NCI-H2227 (cell line): ENCODE measurements at regions not wholly inside any gene's neighbourhood (a gene's known extent, or its start where the extent isn't known, plus 50 kb on each side); places are given as distances from the start of the nearest gene placed in this dataset.
"Not testable (repeated sequence)": the region's sequence is repeated elsewhere in the genome, so short reads cannot be mapped to it uniquely, and the experiment has no call there.

ENCODE experiments used
- DNase-seq: peaks from one replicate; lab custom pipeline; 2025; ENCODE audit not compliant: unreplicated experiment; lab: John Stamatoyannopoulos, UW

DNA sequence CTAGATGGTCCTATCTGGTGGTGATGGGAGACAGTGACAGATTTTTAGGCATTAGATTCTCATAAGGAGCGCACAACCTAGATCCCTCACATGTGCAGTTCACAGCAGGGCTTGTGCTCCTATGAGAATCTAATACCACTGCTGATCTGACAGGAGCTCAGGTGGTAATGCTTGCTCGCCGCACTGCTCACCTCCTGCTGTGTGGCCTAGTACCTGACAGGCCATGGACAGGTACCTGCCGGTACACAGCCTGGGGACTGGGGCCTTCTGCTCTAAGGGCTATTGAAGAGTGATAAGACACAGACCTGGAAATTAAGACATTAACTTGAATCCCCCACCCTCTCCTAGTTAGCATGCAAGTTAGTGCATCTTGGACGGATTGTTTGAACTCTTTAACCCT is 64.4 kb downstream of the KLRB1 start:
- not testable (repeated sequence) for DNase-seq

DNA sequence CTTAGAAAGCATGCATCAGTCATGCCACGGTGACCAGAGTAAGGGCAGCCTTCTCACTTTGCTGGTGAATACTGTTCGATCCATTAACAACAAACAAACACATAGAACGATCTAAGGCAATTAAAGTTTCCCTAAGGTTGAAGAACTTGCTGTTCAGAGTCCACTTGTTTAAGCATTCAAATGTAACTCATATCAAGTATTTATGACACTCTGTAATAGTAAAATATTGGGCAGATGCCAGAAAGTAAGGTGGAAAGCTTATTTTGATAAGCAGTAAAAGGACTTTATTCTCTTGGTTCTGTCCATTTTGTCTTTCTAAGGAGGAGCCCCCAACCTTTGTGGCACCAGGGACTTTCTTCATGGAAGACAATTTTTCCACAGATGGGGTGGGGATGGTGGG is 64.9 kb downstream of the KLRB1 start:
- not testable (repeated sequence) for DNase-seq

DNA sequence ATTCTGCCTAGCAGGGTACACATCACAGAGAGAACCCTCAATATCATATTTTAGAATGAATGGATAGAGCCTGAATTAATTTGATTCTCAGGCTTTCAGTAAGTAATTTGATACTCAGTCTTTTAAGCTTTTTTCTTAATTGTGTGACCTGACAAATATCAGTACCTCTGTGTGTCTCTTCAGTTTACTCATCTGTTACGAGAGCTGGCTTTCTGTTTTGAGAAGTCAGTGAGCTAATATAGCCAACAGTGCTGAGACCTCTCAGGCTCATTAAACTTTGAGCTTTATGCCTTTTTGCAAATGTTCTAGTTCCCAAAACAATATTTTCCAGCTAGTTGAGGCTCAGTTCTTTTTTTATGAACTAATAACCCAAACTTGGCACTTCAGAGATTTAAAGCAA is 91.8 kb downstream of the KLRB1 start:
- not testable (repeated sequence) for DNase-seq

DNA sequence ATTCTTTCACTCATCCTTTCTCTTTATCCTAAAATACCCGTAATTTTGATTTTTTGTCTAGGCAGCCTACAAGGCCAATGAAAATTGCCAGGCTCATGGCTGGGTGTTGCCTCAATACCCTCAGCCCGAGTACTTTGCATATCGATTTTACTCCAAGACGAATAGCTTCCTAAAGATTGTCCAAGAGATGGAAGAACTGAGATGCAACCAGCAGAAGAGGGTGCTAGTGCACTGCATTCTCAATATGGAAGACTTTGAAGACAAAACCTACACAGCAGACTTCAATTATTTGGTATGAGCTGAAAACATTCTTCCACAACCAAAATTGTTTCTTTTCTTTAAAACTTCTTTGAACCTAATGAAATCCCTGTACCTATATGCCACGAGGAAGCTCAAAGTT is 95.0 kb downstream of the KLRB1 start:
- DNase-seq, result not testable (repeated sequence)

DNA sequence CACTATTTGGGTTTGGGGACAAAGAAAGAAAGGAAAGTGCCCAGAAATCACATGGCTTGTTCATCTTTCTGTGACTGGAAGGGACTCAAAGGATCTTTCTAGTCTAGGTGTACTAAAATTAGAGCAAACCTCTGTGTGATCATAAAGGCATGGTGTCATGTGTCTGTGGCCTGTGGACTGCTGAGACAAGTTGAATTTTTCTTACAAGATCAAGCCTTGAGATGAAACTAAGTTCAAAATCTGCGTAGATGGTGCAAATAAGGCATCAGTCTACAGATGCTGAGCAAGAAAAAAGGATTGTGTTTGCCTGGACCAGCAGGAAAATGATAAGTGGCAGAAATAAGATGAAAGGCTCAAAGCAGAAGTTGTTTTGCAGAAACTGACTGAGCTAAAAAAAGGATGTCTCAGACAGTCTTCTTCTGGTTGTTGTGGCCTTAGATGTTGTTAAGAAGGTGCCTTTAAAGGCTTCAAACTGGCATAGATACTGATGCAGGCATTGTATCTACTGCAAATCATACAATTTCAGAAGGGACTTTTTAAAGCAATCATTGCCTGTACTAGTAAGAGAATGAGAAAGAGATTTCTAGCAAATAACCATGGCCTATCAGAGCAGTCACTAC is 97.2 kb downstream of the KLRB1 start:
- not testable (repeated sequence) for DNase-seq

DNA sequence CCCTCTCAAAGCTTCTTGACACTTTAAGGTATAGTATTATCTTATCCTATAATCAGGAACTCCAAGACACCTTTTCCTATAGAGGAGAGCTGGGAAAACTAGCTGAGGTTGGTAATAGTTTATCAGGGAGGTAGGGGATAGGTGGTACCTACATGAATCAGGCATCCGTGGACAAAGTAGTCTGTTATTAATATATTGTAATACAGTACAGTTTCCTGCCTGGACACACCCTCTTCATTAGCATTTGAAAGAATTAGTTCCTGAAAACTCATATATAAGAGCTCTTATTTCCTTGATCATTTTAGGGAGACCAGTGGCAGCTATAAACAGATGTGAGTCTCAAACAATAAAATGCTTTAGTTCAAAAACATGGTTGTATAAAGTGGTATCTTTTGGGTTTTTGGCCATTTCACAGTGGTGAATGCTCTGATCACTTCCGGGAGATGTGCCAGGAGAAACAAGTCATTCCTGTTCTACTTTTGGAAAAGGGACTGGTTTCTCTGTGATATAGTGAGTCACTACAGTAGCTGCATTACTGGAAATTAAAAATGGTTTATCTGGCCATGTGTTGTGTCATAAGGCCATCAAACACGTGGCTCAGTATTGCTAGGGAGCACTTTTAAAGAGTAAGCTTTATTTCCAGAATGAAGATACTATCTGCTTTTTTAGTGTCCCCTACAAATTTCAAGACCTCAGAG is 98.1 kb downstream of the KLRB1 start:
- no peak for DNase-seq

DNA sequence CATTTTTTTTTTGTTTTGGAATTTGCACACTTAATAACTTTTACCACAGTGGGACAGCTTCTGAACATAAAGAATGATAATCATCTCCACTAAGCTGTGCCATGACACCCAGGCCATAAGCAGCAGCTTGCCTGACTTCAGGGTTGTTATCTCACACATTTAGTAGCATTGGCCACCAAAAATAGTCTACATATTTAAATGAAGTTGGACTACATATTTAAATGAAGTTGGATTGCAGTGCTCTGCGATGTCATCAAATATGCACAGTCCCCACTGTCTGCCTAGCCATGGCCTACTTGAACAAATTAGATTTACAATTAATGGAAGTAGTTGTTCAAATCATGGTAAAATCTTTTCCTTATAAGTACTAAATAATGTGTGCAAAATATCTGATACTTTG is 101.0 kb downstream of the KLRB1 start:
- DNase-seq, result no peak

DNA sequence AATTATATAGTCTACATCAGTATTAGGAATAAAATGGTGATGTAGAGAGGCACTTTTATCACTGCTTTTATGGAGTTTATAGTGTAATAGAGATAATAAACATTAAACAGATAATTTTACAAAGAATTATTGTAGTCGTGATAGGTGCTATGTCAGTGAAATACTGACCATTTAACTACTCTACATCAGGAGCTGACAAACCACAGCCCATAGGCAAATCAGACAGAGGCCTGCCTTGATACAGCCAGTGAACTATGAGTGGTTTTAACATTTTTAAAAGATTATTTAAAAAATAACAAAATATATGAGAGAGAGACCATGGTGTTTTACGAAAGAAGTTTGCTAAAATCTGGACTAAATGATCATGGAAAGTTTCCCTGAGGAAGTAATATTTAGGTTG is 104.3 kb downstream of the KLRB1 start:
- not testable (repeated sequence) for DNase-seq

DNA sequence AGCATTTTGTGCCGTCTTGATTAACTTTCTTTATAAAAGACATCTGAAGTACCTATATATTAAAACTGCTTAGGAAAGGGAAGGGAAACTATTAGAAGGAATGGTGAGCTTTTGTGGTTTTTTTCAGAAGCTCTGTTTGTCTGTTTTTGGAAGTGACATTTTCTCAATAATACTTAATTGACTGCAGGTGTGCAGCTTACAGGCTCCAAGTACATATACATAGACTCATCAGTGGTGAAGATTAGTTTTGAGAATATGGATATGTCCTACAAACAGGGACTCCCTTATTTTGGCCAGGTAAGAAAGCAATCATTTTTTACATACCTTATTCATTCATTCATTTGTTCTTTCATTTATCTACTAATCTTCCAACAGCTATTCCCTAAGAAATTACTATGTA is 104.9 kb downstream of the KLRB1 start:
- DNase-seq, result not testable (repeated sequence)

DNA sequence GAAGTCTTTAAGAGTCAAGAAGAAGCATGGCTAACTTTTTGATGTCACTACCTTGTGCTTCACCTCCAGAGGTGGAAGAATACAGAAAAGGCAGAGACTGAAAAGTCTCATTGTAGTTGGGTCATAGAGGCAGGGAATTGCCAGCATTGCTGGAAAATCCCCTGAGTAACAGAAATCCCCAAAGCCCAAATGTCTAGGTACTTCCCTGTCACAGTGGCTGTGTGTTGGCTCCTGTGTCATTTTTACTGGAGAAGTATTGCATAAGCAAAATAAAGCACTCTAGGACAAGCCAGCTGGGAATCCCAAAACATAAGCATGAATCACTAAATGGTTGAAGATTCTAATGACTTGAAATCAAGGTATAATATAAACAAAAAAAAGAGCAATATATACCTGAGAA is 114.4 kb downstream of the KLRB1 start:
- DNase-seq, result not testable (repeated sequence)

DNA sequence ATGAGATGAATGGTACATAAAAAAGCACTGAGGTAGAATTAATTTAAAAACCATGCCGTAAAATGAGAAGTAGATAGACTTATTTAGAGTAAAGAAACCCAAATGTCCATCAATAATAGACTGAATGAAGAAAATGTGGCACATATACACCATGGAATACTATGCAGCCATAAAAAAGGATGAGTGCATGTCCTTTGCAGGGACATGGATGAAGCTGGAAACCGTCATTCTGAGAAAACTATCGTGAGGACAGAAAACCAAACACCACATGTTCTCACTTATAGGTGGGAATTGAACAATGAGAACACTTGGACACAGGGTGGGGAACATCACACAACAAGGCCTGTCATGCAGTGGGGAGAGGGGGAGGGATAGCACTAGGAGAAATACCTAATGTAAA is 126.4 kb downstream of the KLRB1 start:
- not testable (repeated sequence) for DNase-seq

DNA sequence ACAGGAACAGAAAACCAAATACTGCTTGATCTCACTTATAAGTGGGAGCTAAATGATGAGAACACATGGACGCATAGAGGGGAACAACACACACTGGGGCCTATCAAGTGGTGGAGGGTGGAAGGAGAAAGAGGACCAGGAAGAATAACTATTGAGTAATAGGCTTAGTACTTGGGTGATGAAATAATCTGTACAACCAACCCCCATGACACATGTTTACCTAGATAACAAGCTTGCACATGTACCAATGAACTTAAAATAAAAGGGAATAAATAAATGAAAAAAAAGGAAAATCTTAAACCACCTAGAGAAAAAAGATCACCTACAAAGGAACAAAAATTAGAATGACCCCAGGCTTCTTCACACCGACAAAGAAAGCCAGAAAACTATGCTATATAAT is 133.5 kb downstream of the KLRB1 start:
- not testable (repeated sequence) for DNase-seq

DNA sequence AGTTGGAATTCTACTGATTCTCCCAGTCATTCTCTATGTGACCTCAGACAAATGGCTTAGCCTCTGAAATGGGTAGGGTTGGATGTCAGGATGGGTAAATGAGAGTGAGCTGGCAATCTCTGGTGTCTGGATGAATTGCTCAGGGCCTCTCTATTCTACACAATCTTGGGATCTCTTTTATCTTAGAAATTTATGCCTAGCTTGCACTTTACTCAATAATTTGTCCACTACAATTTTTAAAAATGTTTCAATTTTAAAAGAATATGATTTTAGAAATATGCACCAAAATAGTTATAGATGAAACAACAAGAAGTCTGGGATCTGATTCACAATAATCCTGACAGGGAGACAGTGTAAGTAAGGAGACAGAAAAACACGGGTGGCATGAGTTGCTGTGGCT is 134.1 kb downstream of the KLRB1 start:
- DNase-seq, result not testable (repeated sequence)

DNA sequence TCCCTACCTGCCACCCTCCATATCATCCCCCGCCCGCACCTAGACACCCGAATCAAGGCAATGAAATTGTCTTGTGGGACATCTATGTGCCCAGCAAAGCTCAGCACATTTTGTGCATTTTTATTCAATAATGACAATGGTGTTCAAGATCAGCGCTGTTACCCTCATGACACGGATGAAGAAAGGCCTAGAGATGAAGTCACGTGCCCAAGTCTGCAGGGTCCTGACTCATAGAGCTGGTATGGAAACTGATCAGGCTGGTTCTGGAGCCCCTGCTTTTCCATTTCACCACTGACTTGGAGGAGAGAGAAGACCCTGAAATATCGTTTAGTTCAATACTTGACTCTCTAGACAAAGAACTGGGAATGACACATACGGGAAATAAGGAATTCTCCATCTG is 136.2 kb downstream of the KLRB1 start:
- DNase-seq, result not testable (repeated sequence)

DNA sequence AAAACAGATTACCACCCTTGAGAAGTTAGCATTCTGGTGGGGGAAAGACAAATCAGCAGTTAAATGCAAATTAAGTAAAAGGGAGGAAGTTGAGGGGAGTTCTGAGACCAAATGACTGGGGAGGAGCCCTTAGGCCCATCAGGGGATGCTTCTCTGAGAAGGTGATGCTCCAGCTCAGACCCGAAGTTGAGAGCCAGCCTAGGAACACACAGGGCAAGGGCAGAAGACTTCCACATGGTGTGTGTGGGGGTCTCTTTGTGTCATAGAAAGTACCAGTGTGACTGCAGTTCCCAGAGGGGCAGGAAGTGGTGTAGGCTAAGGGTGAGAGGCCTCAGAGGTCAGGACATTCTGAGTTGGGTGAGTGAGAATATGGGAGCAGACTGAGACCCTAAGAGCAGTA is 137.3 kb downstream of the KLRB1 start:
- DNase-seq, result not testable (repeated sequence)

DNA sequence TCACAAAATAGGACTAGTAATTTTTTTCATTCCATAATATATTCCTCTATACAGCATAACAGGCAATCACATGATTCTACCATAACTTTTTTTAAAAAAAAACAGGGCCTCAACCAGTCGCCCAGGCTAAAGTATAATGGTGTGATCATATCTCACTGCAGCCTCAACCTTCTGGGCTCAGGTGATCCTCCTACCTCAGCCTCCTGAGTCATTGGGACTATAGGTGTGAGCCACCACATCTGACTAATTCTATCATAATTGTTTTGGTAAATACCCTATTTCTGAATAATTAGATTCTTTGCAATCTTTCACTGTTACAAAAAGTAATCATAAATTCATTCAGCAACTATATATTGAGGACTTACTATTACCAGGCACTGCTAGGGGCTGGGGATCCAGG is 137.8 kb downstream of the KLRB1 start:
- DNase-seq, result not testable (repeated sequence)

DNA sequence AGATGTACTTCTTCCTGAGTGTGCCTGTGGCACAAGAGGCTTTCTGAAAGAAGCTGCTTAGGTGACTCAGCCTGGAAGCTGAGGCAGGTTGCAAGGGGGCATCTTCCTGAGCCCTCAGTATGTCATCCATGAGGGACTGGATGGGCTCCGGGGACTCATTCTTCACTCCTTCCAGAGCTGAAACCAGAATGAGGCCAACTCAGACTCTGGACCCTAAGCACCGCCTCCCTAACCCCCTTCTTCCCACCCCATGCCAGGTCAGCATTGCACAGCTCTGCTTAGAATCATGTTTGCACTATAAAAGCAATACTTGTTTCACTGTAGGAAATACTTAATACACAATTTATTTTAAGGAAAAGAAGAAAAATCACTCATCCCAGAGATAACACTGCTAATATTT is 138.3 kb downstream of the KLRB1 start:
- DNase-seq, result not testable (repeated sequence)

DNA sequence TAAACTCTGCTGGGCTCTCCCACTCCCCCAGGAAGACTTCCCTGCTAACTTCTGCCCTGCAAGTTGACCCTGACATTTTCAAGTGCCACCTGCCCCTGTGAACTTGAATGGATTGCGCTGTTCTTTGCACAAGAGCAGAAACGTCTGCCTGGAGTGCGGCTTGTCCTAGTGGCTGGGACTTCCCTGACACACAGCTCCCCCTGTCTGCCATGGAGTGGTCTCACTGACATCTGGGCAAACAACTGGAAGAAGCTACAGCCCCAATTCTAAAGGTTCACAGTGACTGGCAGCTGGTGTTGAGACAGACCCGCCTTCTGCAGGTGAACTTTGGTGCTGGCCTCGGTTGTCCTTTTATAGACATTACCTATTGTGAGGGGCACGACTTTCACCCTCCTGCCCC is 138.7 kb downstream of the KLRB1 start:
- DNase-seq, result peak; percentile 48

DNA sequence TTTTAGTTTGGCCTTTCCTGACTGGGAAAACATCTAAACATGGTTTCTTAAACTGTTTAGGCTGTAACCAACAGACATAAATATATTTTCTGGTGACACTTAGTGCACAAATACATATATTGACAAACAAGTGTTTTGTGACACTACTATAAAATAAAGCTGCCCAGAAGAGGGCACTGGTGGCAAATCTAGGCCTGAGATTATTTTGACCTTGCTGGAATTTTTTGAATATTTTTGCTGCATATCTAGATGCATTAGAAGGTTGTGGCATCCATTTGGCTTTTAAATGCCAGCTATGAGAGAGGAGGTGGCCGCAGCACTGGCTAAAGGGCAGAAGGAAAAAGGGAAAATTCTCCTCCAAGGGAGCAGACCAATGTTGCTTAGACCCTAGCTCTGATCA is 139.6 kb downstream of the KLRB1 start:
- DNase-seq, result not testable (repeated sequence)

DNA sequence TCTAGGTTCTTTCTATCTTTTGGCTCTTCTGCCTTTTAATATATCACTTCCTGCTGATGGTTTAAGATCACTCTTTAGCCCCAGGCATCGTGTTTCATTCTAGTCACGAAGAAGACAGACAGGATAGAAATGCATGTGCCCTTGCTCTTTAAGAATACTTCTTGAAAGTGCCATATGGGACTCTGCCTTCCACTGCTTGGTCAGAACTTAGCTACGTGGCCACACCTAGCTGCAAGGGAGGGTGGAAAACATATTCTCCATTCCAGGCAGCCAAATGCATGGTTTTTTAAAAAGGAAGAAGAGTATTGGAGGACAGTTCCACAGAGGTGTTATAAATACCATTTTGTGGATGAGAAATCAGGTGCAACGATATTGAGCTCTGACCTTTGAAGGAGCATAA is 143.3 kb downstream of the KLRB1 start:
- DNase-seq, result no peak

DNA sequence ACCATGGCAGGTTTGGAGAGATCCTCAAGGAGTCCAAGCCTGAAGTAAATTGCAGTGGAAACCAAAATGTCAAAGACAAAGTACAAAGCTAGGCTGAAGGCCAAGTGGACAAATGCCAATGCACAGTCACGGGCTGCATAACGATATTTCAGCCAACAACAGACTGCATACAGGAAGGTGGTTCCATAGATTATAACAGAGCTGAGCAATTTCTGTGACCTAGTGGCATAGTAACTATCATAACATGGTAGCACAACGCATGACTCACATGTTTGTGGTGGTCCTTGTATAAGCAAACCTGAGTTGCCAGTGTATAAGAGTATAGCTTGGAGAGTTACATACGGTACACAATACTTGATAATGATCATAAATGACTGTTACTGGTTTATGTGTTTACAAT is 152.2 kb downstream of the KLRB1 start:
- DNase-seq, result not testable (repeated sequence)

DNA sequence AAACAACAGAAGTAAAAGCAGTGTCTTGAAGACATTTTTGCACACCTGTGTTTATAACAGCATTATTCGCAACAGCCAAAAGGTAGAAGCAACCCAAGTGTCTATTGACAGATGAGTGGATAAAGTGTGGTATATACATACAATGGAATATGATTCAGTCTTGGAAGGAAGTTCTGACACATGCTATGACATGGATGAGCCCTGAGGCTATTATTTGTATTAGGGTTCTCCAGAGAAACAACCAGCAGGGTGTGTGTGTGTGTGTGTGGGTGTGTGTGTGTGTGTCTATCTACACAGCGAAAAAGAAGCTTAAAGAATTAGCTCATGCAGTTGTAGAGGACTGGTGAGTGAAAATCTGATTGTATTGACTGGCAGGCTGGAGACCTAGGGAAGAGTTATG is 153.7 kb downstream of the KLRB1 start:
- DNase-seq, result not testable (repeated sequence)

DNA sequence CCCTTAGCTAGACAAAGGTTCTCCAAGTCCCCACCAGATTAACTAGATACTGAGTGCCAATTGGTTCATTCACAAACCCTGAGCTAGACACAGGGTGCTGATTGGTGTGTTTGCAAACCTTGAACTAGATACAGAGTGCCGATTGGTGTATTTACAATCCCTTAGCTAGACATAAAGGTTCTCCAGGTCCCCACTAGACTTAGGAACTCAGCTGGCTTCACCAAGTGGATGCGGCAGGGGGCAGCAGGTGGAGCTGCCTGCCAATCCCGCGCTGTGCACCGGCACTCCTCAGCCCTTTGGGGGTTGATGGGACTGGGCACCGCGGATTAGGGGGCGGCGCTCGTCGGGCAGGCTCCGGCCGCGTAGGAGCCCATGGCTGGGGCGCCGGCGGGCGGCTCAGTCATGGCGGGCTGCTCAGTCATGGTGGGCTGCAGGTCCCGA is 157.6 kb downstream of the KLRB1 start:
- DNase-seq, result peak; percentile 52
